Neuronal stem cell (in vitro differentiated cells): ENCODE measurements at regions not wholly inside any gene's neighbourhood (a gene's known extent, or its start where the extent isn't known, plus 50 kb on each side); places are given as distances from the start of the nearest gene placed in this dataset.
A peak's percentile ranks its signal among the peaks of the same experiment; 100 is the strongest.

Experiments
- DNase-seq: peaks from one replicate; pipeline ENCODE4 v3.0.0-alpha.2; 2013; ENCODE audit warnings: low spot score
- H2AFZ ChIP-seq: one replicate; pipeline ENCODE4 v1.6.1; 2013; ENCODE audit warnings: mild to moderate bottlenecking, low read length, inconsistent platforms
- H2AK5ac ChIP-seq: 2 replicates; pipeline ENCODE4 v1.6.1; 2013; ENCODE audit warnings: low read depth, mild to moderate bottlenecking, inconsistent platforms, low read length, moderate library complexity, mixed read lengths
- H2BK120ac ChIP-seq: 2 replicates; pipeline ENCODE4 v1.6.1; 2013; ENCODE audit warnings: low read depth, mild to moderate bottlenecking, inconsistent platforms, low read length, moderate library complexity, mixed read lengths
- H2BK12ac ChIP-seq: one replicate; pipeline ENCODE4 v1.6.1; 2013; ENCODE audit warnings: low read length, inconsistent platforms
- H2BK15ac ChIP-seq: 2 replicates; pipeline ENCODE4 v1.6.1; 2013; ENCODE audit warnings: mild to moderate bottlenecking, low read length, inconsistent platforms, mixed read lengths
- H2BK5ac ChIP-seq: one replicate; pipeline ENCODE4 v1.6.1; 2013; ENCODE audit warnings: inconsistent platforms, mild to moderate bottlenecking, low read length, moderate library complexity
- H3K14ac ChIP-seq: one replicate; pipeline ENCODE4 v1.6.1; 2013; ENCODE audit warnings: low read length, inconsistent platforms
- H3K18ac ChIP-seq: 2 replicates; pipeline ENCODE4 v1.6.1; 2013; ENCODE audit warnings: low read length, inconsistent platforms
- H3K23ac ChIP-seq: 2 replicates; pipeline ENCODE4 v1.6.1; 2013; ENCODE audit warnings: low read depth, mild to moderate bottlenecking, mixed read lengths, low read length, inconsistent platforms; ENCODE audit not compliant: poor library complexity
- H3K27ac ChIP-seq: replicated peaks from 3 replicates; pipeline ENCODE4 v1.5.1; 2013; ENCODE audit warnings: low read length, inconsistent platforms
- H3K27me3 ChIP-seq, 3 experiments: 2 replicates each; pipeline ENCODE4 v1.6.1; 2013; ENCODE audit warnings: low read length in 3 of 3, mild to moderate bottlenecking in 2 of 3, inconsistent platforms in 1 of 3, low read depth in 1 of 3, mixed read lengths in 1 of 3, moderate library complexity in 1 of 3; ENCODE audit not compliant: control insufficient read depth in 3 of 3, insufficient read depth in 3 of 3
- H3K36me3 ChIP-seq, 2 donors: replicated peaks in 1 of 2; 2 replicates each; pipeline ENCODE4 v1.6.1; 2013; ENCODE audit warnings: low read length in 2 of 2; ENCODE audit not compliant: control insufficient read depth in 2 of 2, insufficient read depth in 2 of 2
- H3K4ac ChIP-seq: 2 replicates; pipeline ENCODE4 v1.6.1; 2013; ENCODE audit warnings: inconsistent platforms, mild to moderate bottlenecking, low read length, moderate library complexity
- H3K4me1 ChIP-seq, 2 donors: 1 replicate in 1 of 2; 2 replicates in 1 of 2; pipeline ENCODE4 v1.6.1; 2013; ENCODE audit warnings: low read length in 2 of 2, low read depth in 1 of 2; ENCODE audit not compliant: control insufficient read depth in 2 of 2, insufficient read depth in 1 of 2
- H3K4me2 ChIP-seq: one replicate; pipeline ENCODE4 v1.6.1; 2013; ENCODE audit warnings: mild to moderate bottlenecking, low read length, inconsistent platforms; ENCODE audit not compliant: insufficient read depth, poor library complexity, severe bottlenecking
- H3K4me3 ChIP-seq, 2 donors: 2 replicates each; pipeline ENCODE4 v1.5.1; 2013; ENCODE audit warnings: low read length in 2 of 2, mild to moderate bottlenecking in 2 of 2, inconsistent platforms in 1 of 2, moderate library complexity in 1 of 2
- H3K79me1 ChIP-seq: one replicate; pipeline ENCODE4 v1.6.1; 2013; ENCODE audit warnings: low read depth, mild to moderate bottlenecking, inconsistent platforms, low read length, moderate library complexity
- H3K9ac ChIP-seq: one replicate; pipeline ENCODE4 v1.6.1; 2013; ENCODE audit warnings: mild to moderate bottlenecking, low read depth, low read length, inconsistent platforms; ENCODE audit not compliant: poor library complexity
- H3K9me3 ChIP-seq, 2 donors: replicated peaks in 1 of 2; 2 replicates each; pipeline versions ENCODE3 to v1.6.1; 2013; ENCODE audit warnings: low read length in 2 of 2, mild to moderate bottlenecking in 2 of 2, inconsistent platforms in 1 of 2, low read depth in 1 of 2, mixed read lengths in 1 of 2, moderate library complexity in 1 of 2; ENCODE audit not compliant: control insufficient read depth in 2 of 2, insufficient read depth in 1 of 2
- H4K8ac ChIP-seq: one replicate; pipeline ENCODE4 v1.6.1; 2013; ENCODE audit warnings: low read depth, mild to moderate bottlenecking, inconsistent platforms, low read length, moderate library complexity
- H4K91ac ChIP-seq: one replicate; pipeline ENCODE4 v1.6.1; 2013; ENCODE audit warnings: low read length, low read depth, mild to moderate bottlenecking, inconsistent platforms; ENCODE audit not compliant: poor library complexity
- WGBS, 2 donors: extraction: QIAGEN DNeasy Blood & Tissue Kit; methylation state at CpG; one replicate each; pipeline ENCODE4 v1.1.7; 2013; ENCODE audit warnings: missing lambda C conversion rate in 2 of 2, mixed read lengths in 1 of 2; ENCODE audit not compliant: insufficient read length in 2 of 2, insufficient replicate concordance in 1 of 2; ENCODE audit errors: extremely low coverage in 2 of 2; 5-methylcytosine and 5-hydroxymethylcytosine counted together

- H2BK12ac ChIP-seq: no peak overlapping the region
- H3K4ac ChIP-seq: no peak overlapping the region
- H3K23ac ChIP-seq: no peak overlapping the region
- no peak overlapping the region for H4K8ac ChIP-seq
- H3K27ac ChIP-seq: no peak overlapping the region
- H4K91ac ChIP-seq: no peak overlapping the region
- no peak overlapping the region for H3K4me3 ChIP-seq
- H3K9ac ChIP-seq: no peak overlapping the region
- peak overlapping the region; percentile 25 for H2AFZ ChIP-seq
- no peaks in the 10 kb centered on the region for H3K9me3 ChIP-seq
- no peak for DNase-seq
- H3K18ac ChIP-seq: no peak overlapping the region
- WGBS, 2 donors: no CpG with 5 or more reads among the region's 2 CpGs
- no peaks in the 10 kb centered on the region for H3K36me3 ChIP-seq
- H2BK15ac ChIP-seq: no peak overlapping the region
- no peak overlapping the region for H2BK5ac ChIP-seq
- no peaks in the 10 kb centered on the region for H3K79me1 ChIP-seq
- no peaks in the 10 kb centered on the region for H3K27me3 ChIP-seq
- H3K14ac ChIP-seq: no peak overlapping the region
- no peaks in the 10 kb centered on the region for H3K4me1 ChIP-seq
- H3K4me2 ChIP-seq: no peak overlapping the region
- H2AK5ac ChIP-seq: no peak overlapping the region
- no peak overlapping the region for H2BK120ac ChIP-seq
Observed at GRCh38 chr12:17528394-17528793, 561.6 kb downstream of the RERGL start.

GRCh38 chr12:17527021-17527420 is 563.0 kb downstream of the RERGL start:
- no peak for DNase-seq
- no CpG with 5 or more reads among the region's 1 CpG for WGBS, 2 donors
- no peaks in the 10 kb centered on the region for H3K4me1 ChIP-seq

GRCh38 chr12:17511369-17511768 is 578.6 kb downstream of the RERGL start:
- Histone ChIP-seq H3K27ac (no peak overlapping the region), H2BK12ac (no peak overlapping the region), H2BK15ac (no peak overlapping the region), H3K18ac (no peak overlapping the region), H2BK5ac (no peak overlapping the region), H3K27me3 (no peaks in the 10 kb centered on the region), H3K4me2 (no peak overlapping the region), H3K23ac (no peak overlapping the region), H3K9ac (no peak overlapping the region), H3K4me3 (no peak overlapping the region), H2BK120ac (no peak overlapping the region), H3K4ac (no peak overlapping the region), H3K9me3 (peaks cover 0 to 1% of the 10 kb centered on the region in 2 donors), H3K79me1 (no peaks in the 10 kb centered on the region), H3K14ac (no peak overlapping the region), H3K4me1 (peaks cover 0 to 3% of the 10 kb centered on the region in 2 donors), H2AK5ac (no peak overlapping the region), H2AFZ (peak overlapping the region; percentile 23), H3K36me3 (no peaks in the 10 kb centered on the region), H4K8ac (no peak overlapping the region), H4K91ac (no peak overlapping the region)
- no peak for DNase-seq
- WGBS, 2 donors: no CpG with 5 or more reads among the region's 1 CpG

More at GRCh38 chr12:17527021-17527420, 563.0 kb downstream of the RERGL start:
- Histone ChIP-seq H3K18ac (no peak overlapping the region), H4K91ac (no peak overlapping the region), H2AFZ (no peak overlapping the region), H3K14ac (no peak overlapping the region), H3K27me3 (no peaks in the 10 kb centered on the region), H3K9ac (no peak overlapping the region), H4K8ac (no peak overlapping the region), H3K36me3 (no peaks in the 10 kb centered on the region), H3K23ac (no peak overlapping the region), H3K9me3 (no peaks in the 10 kb centered on the region), H3K4ac (no peak overlapping the region), H3K79me1 (no peaks in the 10 kb centered on the region), H2AK5ac (no peak overlapping the region), H2BK15ac (no peak overlapping the region), H3K4me3 (no peak overlapping the region), H2BK12ac (no peak overlapping the region), H3K4me2 (no peak overlapping the region), H3K27ac (no peak overlapping the region), H2BK120ac (no peak overlapping the region), H2BK5ac (no peak overlapping the region)

GRCh38 chr12:17507336-17507735 is 582.7 kb downstream of the RERGL start:
- H3K14ac ChIP-seq: no peak overlapping the region
- no CpG with 5 or more reads among the region's 5 CpGs for WGBS, 2 donors

More at GRCh38 chr12:17507336-17507735, 582.7 kb downstream of the RERGL start:
- no peak overlapping the region for H2BK15ac ChIP-seq
- H3K4me1 ChIP-seq: peaks cover 0 to 3% of the 10 kb centered on the region in 2 donors
- no peak overlapping the region for H3K23ac ChIP-seq
- no peaks in the 10 kb centered on the region for H3K27me3 ChIP-seq
- no peaks in the 10 kb centered on the region for H3K36me3 ChIP-seq
- H2AK5ac ChIP-seq: no peak overlapping the region
- no peak overlapping the region for H2BK120ac ChIP-seq
- peak overlapping the region; percentile 17 for H2AFZ ChIP-seq
- DNase-seq: no peak
- H3K4me2 ChIP-seq: no peak overlapping the region
- H3K4me3 ChIP-seq: no peak overlapping the region
- no peak overlapping the region for H3K4ac ChIP-seq
- H2BK12ac ChIP-seq: no peak overlapping the region
- no peak overlapping the region for H3K18ac ChIP-seq
- H3K9ac ChIP-seq: no peak overlapping the region
- H3K79me1 ChIP-seq: no peaks in the 10 kb centered on the region
- no peak overlapping the region for H3K27ac ChIP-seq
- H4K8ac ChIP-seq: no peak overlapping the region
- no peaks in the 10 kb centered on the region for H3K9me3 ChIP-seq
- no peak overlapping the region for H4K91ac ChIP-seq
- H2BK5ac ChIP-seq: no peak overlapping the region
